Muscle of back (tissue), 3 donors: ENCODE measurements at regions not wholly inside any gene's neighbourhood (a gene's known extent, or its start where the extent isn't known, plus 50 kb on each side); places are given as distances from the start of the nearest gene placed in this dataset.

Source experiments
- DNase-seq, 3 donors: peaks; one replicate each; pipeline versions ENCODE4 v3.0.0 to v3.0.0-alpha.2; 2013

- DNase-seq, result no peak
Observed at GRCh38 chr4:166628454-166628853, 605.8 kb downstream of the SPOCK3 start.

- DNase-seq, result no peak
Observed at GRCh38 chr4:166635367-166635766, 598.9 kb downstream of the SPOCK3 start.

DNA sequence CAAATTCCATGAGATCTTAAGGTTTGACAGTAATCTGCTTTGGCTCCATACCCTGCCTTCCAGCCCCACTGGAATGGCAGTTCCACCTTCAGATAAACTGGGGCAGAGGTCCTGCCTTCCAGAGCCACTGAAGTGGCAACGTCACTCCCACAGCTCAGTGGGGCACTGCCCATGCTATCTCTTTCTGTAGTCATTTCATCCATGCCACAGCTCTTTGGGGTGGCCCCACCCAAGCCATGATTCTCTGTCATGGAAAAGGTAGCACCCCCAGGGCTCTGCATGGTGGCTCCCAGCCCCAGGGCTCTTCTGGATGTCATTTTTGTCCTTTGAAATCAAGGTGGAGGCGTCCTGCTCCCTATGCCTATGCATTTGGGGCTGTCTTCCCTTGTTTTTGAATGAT lies 596.5 kb downstream of the SPOCK3 start:
- DNase-seq, result no peak

DNA sequence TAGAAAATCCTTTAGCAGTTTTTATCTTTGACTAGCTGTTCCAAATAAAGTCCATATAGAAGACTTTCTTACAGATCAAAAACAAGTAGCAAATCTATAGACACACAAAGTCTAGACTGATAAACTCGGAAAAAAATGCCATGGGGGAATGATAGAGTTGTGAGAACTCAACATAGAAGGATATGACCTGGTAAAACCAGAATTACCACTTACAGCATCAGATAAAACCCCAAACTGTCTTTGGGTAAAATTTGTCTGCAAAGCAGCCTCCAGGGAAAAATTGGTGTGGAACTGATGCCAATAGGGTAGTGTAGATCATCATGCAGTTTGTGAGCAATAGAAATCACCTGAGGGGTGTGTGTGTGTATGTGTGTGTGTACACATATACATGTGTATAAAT lies 579.1 kb downstream of the SPOCK3 start:
- DNase-seq, result no peak

DNA sequence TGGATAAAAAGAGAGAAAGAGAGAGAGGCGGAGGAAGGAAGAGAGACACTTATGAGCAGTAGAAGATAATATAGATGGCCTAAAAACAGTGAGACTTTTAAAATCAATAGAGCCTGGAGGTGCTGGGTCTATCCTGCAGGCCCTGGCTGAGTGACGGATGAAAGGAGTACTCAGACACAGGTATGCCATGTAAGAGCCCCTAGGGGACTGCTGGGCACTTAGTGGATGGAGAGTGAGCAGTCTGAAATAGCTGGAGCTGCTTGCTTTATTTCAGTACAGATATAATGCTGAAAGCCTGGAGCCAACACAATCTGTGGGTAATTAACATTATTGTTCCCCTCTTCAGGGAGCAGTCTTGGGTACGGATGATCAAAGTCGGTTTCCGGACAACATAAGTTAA lies 578.6 kb downstream of the SPOCK3 start:
- DNase-seq, result no peak

- peak in 2 of 3 donors; percentile 0 to 1 for DNase-seq
Observed at GRCh38 chr4:166657261-166657660, 577.0 kb downstream of the SPOCK3 start.

DNA sequence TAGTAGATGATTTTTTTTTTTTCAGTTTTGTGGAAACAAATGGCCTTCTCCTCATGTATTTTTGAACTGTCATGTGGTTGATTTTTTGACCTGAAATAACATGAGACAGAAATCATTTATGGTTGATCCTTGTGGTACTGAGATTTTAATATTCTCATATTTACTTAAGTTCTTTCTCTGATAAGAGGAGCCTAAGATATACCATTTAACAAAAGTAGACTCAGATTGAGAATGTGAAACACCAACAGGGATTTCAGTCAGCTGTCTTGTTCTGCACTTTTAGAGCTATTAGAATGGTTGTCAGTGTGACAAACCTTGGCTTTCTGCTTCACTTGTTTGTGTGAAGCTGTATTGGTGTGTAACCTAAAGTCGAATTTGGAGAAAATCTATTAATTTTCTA lies 575.7 kb downstream of the SPOCK3 start:
- DNase-seq, result no peak

GRCh38 chr4:166662266-166662843 lies 571.9 kb downstream of the SPOCK3 start:
- no peak for DNase-seq

DNA sequence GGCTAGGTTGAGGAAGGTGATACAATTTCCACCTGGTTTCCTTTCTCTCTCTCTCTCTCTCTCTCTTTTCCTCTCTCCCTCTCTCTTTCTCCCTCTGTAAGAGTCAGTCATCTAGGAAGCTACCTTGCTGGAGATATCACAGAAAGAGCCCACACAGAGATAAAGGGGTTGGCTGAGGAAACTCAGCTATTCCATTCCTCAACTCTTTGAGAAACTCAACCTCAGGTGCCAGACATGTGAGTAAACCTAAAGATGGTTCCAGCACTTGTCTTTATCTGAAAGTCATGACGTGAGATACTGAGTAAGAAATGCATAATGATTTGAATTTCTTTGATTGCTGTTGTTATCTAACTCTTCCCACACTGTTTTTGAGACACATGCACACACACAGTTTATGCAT lies 564.0 kb downstream of the SPOCK3 start:
- DNase-seq, result no peak

DNA sequence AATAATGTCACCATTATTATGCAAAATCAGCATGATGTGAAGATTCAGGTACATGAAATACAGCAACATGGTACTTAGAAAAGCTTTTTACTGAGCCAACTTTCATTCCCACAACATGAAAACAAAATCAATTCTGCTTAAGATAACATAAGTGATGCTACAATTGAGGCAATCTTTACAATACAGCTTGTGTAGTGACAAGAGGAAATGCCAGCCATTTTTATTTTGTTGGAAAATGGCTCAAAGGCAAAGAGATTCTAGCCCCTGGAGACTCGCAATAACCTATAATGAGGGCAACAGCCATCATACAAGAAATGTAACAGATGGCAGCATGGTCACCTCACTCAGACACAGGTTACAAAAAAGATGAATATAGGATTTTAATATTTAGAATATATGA lies 560.4 kb downstream of the SPOCK3 start:
- no peak for DNase-seq

DNA sequence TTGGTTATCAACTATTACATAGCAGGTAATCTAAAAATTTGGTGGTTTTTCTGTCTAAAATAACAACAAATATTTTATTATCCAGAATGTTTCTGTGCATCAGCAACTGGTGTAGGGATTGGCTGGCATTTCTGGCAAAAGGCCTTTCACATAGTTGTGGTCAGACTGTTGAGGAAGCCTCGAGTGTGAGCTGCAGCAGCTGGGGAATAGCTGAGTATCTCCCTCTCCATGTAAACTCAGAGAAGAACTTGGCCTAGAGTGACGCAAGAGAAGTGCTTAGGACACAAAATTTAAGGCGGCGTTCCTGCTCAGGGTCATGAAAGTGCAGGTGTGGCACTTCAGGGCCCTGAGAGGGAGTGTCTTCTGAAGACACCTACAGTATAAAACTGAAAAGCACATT lies 558.9 kb downstream of the SPOCK3 start:
- peak in 1 of 3 donors; percentile 0 for DNase-seq

GRCh38 chr4:166680796-166681195 lies 553.5 kb downstream of the SPOCK3 start:
- DNase-seq, result no peak

DNA sequence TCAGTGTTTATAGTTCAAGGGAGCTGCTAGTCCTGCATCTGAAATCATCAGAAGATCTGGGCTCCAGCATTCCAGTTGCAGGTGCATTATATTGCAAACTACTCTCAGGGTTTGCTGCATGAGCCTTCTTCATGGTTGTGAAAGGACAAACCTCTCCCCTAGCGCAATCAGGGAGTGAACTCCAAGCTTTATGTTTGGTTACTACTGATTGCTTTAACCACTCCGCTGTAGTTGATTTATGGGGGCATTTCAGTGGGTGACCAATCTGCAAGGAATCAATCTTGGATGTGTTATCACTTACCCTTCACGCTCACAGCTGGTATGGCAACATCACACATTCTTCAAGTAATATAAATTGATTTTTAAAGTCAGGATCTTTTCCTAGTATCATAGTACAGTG lies 552.1 kb downstream of the SPOCK3 start:
- DNase-seq, result no peak
